T47D (cell line): ENCODE measurements at regions not wholly inside any gene's neighbourhood (a gene's known extent, or its start where the extent isn't known, plus 50 kb on each side); places are given as distances from the start of the nearest gene placed in this dataset.
A peak's percentile ranks its signal among the peaks of the same experiment; 100 is the strongest.

Experiments used
- DNase-seq, 2 experiments: peaks; one replicate each; pipeline versions ENCODE4 v3.0.0 to v3.0.0-alpha.2; 2011 to 2012; ENCODE audit warnings: low read depth in 1 of 2, low spot score in 1 of 2
- JUND ChIP-seq: IDR thresholded peaks from 2 replicates; pipeline ENCODE4 v1.6.1; 2012; ENCODE audit warnings: low read depth
- in situ Hi-C: cut with HindIII; loops from 2 replicates; pipeline ENCODE4 v1.10.0; 2016; ENCODE audit warnings: low sequenced_read_pairs, low pct_unique_long_range_greater_than_20kb

DNA sequence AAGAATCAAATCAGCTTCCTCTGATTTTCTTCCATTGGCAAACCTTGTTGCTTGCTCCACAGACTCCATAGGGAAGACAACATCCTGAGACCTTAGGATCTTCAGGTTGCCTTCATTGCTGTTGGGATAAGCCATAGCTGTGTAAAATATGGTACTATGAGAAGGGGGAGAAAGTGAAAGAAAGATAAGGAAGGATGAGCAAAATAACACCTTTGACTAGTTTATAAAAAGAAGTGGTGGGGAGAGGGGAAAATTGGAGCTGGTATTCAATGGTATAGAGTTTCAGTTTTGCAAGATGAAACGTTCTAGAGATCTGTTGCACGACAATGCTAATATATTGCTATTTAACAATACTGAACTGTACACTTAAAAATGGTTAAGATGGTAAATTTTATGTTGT, 180.4 kb upstream of the PHYHIPL start:
- in situ Hi-C loops, result no loop called here

DNA sequence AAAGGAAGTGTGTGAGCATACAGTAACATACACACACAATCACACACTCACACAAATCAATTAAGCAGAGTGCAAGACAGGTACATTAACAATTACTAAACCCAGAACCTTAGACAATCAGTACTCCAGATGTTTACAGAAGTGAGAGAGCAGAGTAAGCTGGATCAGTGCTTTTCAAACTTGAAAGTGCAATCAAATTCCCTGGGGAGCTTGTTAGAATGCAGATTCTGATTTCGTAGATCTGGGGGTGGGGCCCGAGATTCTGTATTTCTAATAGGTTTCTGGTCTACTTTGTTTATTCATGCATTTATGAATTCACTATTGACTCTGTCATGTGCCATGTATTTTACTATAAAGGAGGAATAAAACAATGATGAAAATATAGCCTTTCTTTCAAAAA, 179.6 kb upstream of the PHYHIPL start:
- in situ Hi-C loops, result no loop called here
- no peak for TF ChIP-seq JUND
- DNase-seq, result no peak

More for the DNA sequence above, 180.4 kb upstream of the PHYHIPL start:
- TF ChIP-seq JUND, result no peak
- no peak for DNase-seq

GRCh38 chr10:58998924-58999713, 177.3 kb upstream of the PHYHIPL start:
- peak in 1 of 2 experiments; percentile 38 for DNase-seq
- no peak for TF ChIP-seq JUND
- in situ Hi-C loops, result no loop called here

GRCh38 chr10:59000162-59000825, 176.1 kb upstream of the PHYHIPL start:
- DNase-seq, result no peak
- no peak for TF ChIP-seq JUND
- in situ Hi-C loops, result no loop called here

DNA sequence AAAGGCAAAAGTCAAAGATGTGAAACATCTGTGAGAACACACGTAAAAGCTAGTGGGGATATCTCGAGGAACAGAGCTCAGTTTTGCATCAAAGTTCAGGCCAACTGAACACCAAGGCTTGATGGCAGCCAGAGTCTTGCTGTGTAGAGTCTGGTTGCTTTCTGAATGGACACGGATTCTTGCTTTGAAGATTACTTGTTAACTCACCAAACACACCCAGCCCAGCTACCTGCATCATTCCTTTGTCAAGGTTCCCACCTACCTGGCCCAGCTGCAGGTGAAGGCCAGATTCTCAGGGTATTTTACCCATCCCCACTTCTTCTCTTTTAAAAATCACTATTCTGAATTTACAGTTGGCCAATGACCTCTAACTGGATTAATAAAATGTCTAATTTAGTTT, 174.4 kb upstream of the PHYHIPL start:
- no peak for TF ChIP-seq JUND
- no peak for DNase-seq
- in situ Hi-C loops, result no loop called here

GRCh38 chr10:59003203-59003602, 173.2 kb upstream of the PHYHIPL start:
- in situ Hi-C loops, result no loop called here
- no peak for TF ChIP-seq JUND
- DNase-seq, result no peak

- DNase-seq, result no peak
- no peak for TF ChIP-seq JUND
- in situ Hi-C loops, result no loop called here
Observed at GRCh38 chr10:59004392-59004791, 172.1 kb upstream of the PHYHIPL start.

GRCh38 chr10:59006511-59007306, 169.7 kb upstream of the PHYHIPL start:
- no peak for DNase-seq
- TF ChIP-seq JUND, result no peak
- in situ Hi-C loops, result no loop called here

- no peak for DNase-seq
- in situ Hi-C loops, result no loop called here
- no peak for TF ChIP-seq JUND
Observed at GRCh38 chr10:59007307-59008025, 169.0 kb upstream of the PHYHIPL start.

DNA sequence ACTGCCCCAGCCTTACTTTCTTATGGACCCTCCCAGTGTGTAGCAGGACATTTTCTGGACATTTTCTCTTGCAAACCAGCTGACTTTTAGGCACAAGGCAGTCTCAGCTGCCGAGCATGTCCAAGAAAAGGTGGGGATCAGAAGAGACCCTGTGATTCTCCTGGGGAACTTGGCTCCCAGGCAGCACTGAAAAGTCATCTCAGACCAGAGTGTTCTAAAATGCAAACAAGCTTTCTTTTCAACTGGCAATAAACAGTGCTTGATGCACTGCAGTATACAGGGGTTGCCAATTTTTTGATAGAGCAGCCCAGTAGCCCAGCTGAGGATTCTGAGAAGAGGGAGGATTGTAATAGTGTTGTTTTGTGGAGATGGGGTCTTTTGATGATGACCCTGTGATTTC, 168.0 kb upstream of the PHYHIPL start:
- no peak for TF ChIP-seq JUND
- in situ Hi-C loops, result no loop called here
- DNase-seq, result no peak

DNA sequence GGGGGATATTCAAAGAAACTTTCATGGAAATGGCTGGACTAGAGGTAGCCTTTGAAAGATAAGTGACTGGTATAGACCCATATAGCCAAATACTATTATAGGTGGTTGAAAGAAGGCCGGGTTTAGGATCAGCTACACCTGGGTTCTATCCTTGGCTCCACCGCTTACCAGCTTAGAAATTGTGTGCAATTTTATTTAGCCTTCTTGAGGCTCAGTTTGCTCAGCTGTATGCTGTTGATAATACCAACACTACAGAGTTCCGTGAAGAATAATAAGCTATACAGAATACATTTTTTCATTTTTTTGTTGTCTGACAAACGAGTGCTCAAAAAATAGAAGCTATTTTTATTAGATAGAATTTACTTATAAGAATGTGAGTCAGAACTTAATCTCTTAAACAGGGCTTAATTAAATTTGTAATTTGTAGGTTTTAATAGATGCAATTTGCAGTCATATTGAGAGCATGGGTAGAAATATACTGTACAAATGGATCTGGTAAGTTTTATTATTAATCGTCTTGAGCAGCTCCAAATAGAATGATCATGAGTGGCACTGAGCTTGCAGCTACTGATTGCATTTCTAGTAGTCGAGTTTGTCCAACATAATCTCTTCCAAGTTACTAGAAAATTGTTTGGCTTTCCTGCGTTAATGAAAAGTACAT, 164.3 kb upstream of the PHYHIPL start:
- in situ Hi-C loops, result no loop called here
- no peak for DNase-seq
- TF ChIP-seq JUND, result no peak

- no peak for TF ChIP-seq JUND
- no peak for DNase-seq
- in situ Hi-C loops, result no loop called here
Observed at GRCh38 chr10:59012839-59013238, 163.6 kb upstream of the PHYHIPL start.
